Prostate gland (tissue), 2 donors: ENCODE measurements at regions not wholly inside any gene's neighbourhood (a gene's known extent, or its start where the extent isn't known, plus 50 kb on each side); places are given as distances from the start of the nearest gene placed in this dataset.

Experiments used
- DNase-seq: peaks from one replicate; pipeline ENCODE4 v3.0.0-alpha.2; 2019; ENCODE audit warnings: low spot score
- H3K27ac ChIP-seq, 2 donors: fragments of 200-600 bp; sonication (generic); 2 replicates each; pipeline ENCODE4 v1.5.1; 2017 to 2019
- H3K27me3 ChIP-seq: fragments of 200-600 bp; sonication (generic); replicated peaks from 2 replicates; pipeline ENCODE4 v1.5.1; 2019; ENCODE audit not compliant: insufficient read depth
- H3K36me3 ChIP-seq, 2 donors: fragments of 200-600 bp; sonication (generic); 1 replicate in 1 of 2; 2 replicates in 1 of 2; pipeline versions ENCODE4 v1.5.1 to v1.8.1; 2017 to 2019
- H3K4me1 ChIP-seq: fragments of 200-600 bp; sonication (generic); replicated peaks from 2 replicates; pipeline ENCODE4 v1.5.1; 2019
- H3K4me3 ChIP-seq, 2 donors: fragments of 200-600 bp; sonication (generic); 2 replicates each; pipeline ENCODE4 v1.5.1; 2017 to 2019
- H3K9me3 ChIP-seq: fragments of 200-600 bp; sonication (generic); 2 replicates; pipeline ENCODE4 v1.5.1; 2017
- CTCF ChIP-seq, 4 experiments: fragments of 200-600 bp in 2 of 4; fragments of 450-650 bp in 2 of 4; sonication (generic) in 2 of 4; IDR thresholded peaks; 1 replicate in 3 of 4; 2 replicates in 1 of 4; pipeline ENCODE4 v1.5.1; 2016 to 2019; ENCODE audit warnings: antibody characterized with exemption in 4 of 4, mild to moderate bottlenecking in 2 of 4, moderate library complexity in 2 of 4
- POLR2A ChIP-seq: fragments of 450-650 bp; IDR thresholded peaks from one replicate; pipeline ENCODE4 v1.6.1; 2016; ENCODE audit warnings: antibody characterized with exemption, mild to moderate bottlenecking
- POLR2AphosphoS5 ChIP-seq: sonication (generic); formaldehyde crosslinking; IDR thresholded peaks from one replicate; pipeline ENCODE4 v1.6.1; 2017; ENCODE audit warnings: antibody characterized with exemption
- WGBS: methylation state at CpG from one replicate; pipeline ENCODE4 v1.1.5; 2018; 5-methylcytosine and 5-hydroxymethylcytosine counted together
- intact Hi-C: fragments of 100-400 bp; cut with DNase I; formaldehyde crosslinking; loops from one replicate; pipeline ENCODE4 v1.14.2; 2022

GRCh38 chr4:149247164-149247563 lies 568.5 kb downstream of the IQCM start:
- DNase-seq = no peak
- no peak for TF ChIP-seq POLR2A
- TF ChIP-seq POLR2AphosphoS5 = no peak
- no peak for TF ChIP-seq CTCF (IDR thresholded peaks at IDR 0.05)
- Histone ChIP-seq H3K4me1 (no peaks in the 10 kb centered on the region), H3K27ac (no peak overlapping the region), H3K9me3 (no peaks in the 10 kb centered on the region), H3K36me3 (no peaks in the 10 kb centered on the region), H3K27me3 (no peaks in the 10 kb centered on the region), H3K4me3 (no peak overlapping the region)
- intact Hi-C loops = no loop called here
- WGBS = 22% methylated on average over 2 of the region's 2 CpGs

GRCh38 chr4:149245333-149245732 lies 570.3 kb downstream of the IQCM start:
- H3K27ac ChIP-seq = no peak overlapping the region
- no peaks in the 10 kb centered on the region for H3K9me3 ChIP-seq
- 100% methylated on average over 1 of the region's 1 CpG for WGBS
- DNase-seq = no peak
- H3K4me1 ChIP-seq = no peaks in the 10 kb centered on the region
- no peak for TF ChIP-seq POLR2AphosphoS5
- no peak for TF ChIP-seq CTCF (IDR thresholded peaks at IDR 0.05)
- TF ChIP-seq POLR2A = no peak
- H3K36me3 ChIP-seq = no peaks in the 10 kb centered on the region
- H3K27me3 ChIP-seq = no peaks in the 10 kb centered on the region
- H3K4me3 ChIP-seq = no peak overlapping the region
- intact Hi-C loops = no loop called here

GRCh38 chr4:149238097-149238496 lies 577.5 kb downstream of the IQCM start:
- 97% methylated on average over 3 of the region's 3 CpGs for WGBS
- H3K27ac ChIP-seq = no peak overlapping the region
- no peaks in the 10 kb centered on the region for H3K9me3 ChIP-seq
- TF ChIP-seq POLR2A (no peak), CTCF (IDR thresholded peaks at IDR 0.05) (no peak), POLR2AphosphoS5 (no peak)
- no peaks in the 10 kb centered on the region for H3K4me1 ChIP-seq
- no peak overlapping the region for H3K4me3 ChIP-seq
- no peaks in the 10 kb centered on the region for H3K27me3 ChIP-seq
- intact Hi-C loops = no loop called here
- no peaks in the 10 kb centered on the region for H3K36me3 ChIP-seq
- DNase-seq = no peak

- Histone ChIP-seq H3K4me3 (no peak overlapping the region), H3K36me3 (no peaks in the 10 kb centered on the region), H3K27ac (no peak overlapping the region), H3K27me3 (no peaks in the 10 kb centered on the region), H3K9me3 (no peaks in the 10 kb centered on the region), H3K4me1 (no peaks in the 10 kb centered on the region)
- no peak for DNase-seq
- intact Hi-C loops = no loop called here
- TF ChIP-seq POLR2AphosphoS5 = no peak
- TF ChIP-seq POLR2A = no peak
- TF ChIP-seq CTCF (IDR thresholded peaks at IDR 0.05) = no peak
- 100% methylated on average over 1 of the region's 1 CpG for WGBS
Measured at GRCh38 chr4:149234798-149235197, 580.8 kb downstream of the IQCM start.

GRCh38 chr4:149223659-149224058 lies 592.0 kb downstream of the IQCM start:
- Histone ChIP-seq H3K4me1 (no peaks in the 10 kb centered on the region), H3K36me3 (no peaks in the 10 kb centered on the region), H3K9me3 (no peaks in the 10 kb centered on the region), H3K27ac (no peak overlapping the region), H3K4me3 (no peak overlapping the region), H3K27me3 (no peaks in the 10 kb centered on the region)
- intact Hi-C loops = no loop called here
- TF ChIP-seq POLR2A (no peak), POLR2AphosphoS5 (no peak), CTCF (IDR thresholded peaks at IDR 0.05) (no peak)
- DNase-seq = no peak
